ENCODE measurements at regions not wholly inside any gene's neighbourhood (a gene's known extent, or its start where the extent isn't known, plus 50 kb on each side); places are given as distances from the start of the nearest gene placed in this dataset.
A peak's percentile ranks its signal among the peaks of the same experiment; 100 is the strongest.

DNA sequence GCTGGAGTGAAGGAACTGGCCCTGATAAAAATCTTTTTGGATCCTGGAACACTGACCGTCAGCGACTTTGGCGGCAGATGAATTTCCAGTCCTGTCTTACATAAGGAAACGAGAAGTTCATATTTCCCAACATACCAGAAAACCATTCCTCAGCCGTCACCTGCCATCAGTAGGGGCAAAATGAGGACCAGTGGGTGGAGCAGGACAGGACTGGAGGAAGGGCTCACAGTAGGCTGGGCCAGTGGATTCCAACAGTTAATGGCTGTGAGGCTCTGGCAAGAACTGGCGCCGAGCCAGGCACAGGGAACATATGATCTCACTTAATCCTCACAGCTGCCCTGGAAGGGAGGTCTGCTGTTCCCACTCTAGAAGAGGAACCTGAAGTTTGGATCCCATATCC is 67.2 kb upstream of the FAM181A start:
- 60 to 62% methylated on average over 7 of the region's 7 CpGs for WGBS, 2 experiments (ENCODE audit: low coverage in 1 of 2, low lambda C conversion rate in 2 of 2, missing lambda C conversion rate in 2 of 2)
- Histone ChIP-seq H3K27me3 (replicated peaks; ENCODE audit: insufficient read depth) (peaks cover 5% of the 10 kb centered on the region), H3F3A (ENCODE audit: insufficient read depth) (no peaks in the 10 kb centered on the region), H3K4me3 (no peak overlapping the region), H3K4me1 (ENCODE audit: insufficient read depth) (no peaks in the 10 kb centered on the region), H3K4me2 (ENCODE audit: unreplicated experiment) (no peak overlapping the region), H3K27ac (no peak overlapping the region), H3K79me2 (ENCODE audit: insufficient read depth) (no peaks in the 10 kb centered on the region), H3K9me2 (ENCODE audit: insufficient read depth) (no peaks in the 10 kb centered on the region), H3K9ac (no peak overlapping the region), H4K20me1 (ENCODE audit: insufficient read depth) (no peaks in the 10 kb centered on the region), H3K9me3 (ENCODE audit: low read depth) (no peaks in the 10 kb centered on the region), H2AFZ (no peak overlapping the region), H3K36me3 (ENCODE audit: low read depth) (no peaks in the 10 kb centered on the region)
- TF ChIP-seq EZH2phosphoT487 (IDR thresholded peaks at IDR 0.05; ENCODE audit: insufficient read depth, low read depth): no peak
- no peak for TF ChIP-seq EZH2 (IDR thresholded peaks at IDR 0.05; ENCODE audit: insufficient read depth, poor library complexity, severe bottlenecking)
- peak; percentile 5 for DNase-seq
- in situ Hi-C loops (cut with MboI): no loop called here

DNA sequence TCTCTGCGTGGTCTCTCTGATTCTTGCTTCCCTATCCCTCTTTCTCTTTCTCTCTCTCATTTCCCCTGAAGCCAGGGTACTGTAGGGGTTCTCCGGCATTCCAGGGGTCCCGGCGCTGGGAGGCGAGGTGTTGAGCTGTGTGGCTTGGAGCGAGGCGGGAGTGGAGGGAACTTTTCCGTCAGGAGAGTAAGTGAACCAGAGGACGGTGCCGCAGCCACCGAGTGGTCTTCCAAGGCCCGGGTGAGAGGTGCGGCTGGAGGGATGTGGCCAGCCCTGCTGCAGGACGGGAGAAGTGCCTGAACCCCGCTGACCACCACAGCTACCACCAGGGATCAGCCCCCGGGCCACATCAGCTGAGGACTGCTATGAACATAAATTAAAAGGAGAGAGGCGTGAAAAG is 68.2 kb upstream of the FAM181A start:
- in situ Hi-C loops (cut with MboI): no loop called here
- Histone ChIP-seq H3K4me1 (ENCODE audit: insufficient read depth) (no peaks in the 10 kb centered on the region), H3K79me2 (ENCODE audit: insufficient read depth) (no peaks in the 10 kb centered on the region), H3K9me3 (ENCODE audit: low read depth) (no peaks in the 10 kb centered on the region), H3F3A (ENCODE audit: insufficient read depth) (no peaks in the 10 kb centered on the region), H3K36me3 (ENCODE audit: low read depth) (no peaks in the 10 kb centered on the region), H3K4me3 (no peak overlapping the region), H3K27ac (no peak overlapping the region), H2AFZ (no peak overlapping the region), H3K9me2 (ENCODE audit: insufficient read depth) (no peaks in the 10 kb centered on the region), H4K20me1 (ENCODE audit: insufficient read depth) (no peaks in the 10 kb centered on the region), H3K27me3 (replicated peaks; ENCODE audit: insufficient read depth) (peaks cover 5% of the 10 kb centered on the region), H3K9ac (no peak overlapping the region), H3K4me2 (ENCODE audit: unreplicated experiment) (no peak overlapping the region)
- DNase-seq: no peak
- TF ChIP-seq EZH2 (IDR thresholded peaks at IDR 0.05; ENCODE audit: insufficient read depth, poor library complexity, severe bottlenecking): no peak
- 67 to 75% methylated on average over 17 of the region's 17 CpGs for WGBS, 2 experiments (ENCODE audit: low coverage in 1 of 2, low lambda C conversion rate in 2 of 2, missing lambda C conversion rate in 2 of 2)

DNA sequence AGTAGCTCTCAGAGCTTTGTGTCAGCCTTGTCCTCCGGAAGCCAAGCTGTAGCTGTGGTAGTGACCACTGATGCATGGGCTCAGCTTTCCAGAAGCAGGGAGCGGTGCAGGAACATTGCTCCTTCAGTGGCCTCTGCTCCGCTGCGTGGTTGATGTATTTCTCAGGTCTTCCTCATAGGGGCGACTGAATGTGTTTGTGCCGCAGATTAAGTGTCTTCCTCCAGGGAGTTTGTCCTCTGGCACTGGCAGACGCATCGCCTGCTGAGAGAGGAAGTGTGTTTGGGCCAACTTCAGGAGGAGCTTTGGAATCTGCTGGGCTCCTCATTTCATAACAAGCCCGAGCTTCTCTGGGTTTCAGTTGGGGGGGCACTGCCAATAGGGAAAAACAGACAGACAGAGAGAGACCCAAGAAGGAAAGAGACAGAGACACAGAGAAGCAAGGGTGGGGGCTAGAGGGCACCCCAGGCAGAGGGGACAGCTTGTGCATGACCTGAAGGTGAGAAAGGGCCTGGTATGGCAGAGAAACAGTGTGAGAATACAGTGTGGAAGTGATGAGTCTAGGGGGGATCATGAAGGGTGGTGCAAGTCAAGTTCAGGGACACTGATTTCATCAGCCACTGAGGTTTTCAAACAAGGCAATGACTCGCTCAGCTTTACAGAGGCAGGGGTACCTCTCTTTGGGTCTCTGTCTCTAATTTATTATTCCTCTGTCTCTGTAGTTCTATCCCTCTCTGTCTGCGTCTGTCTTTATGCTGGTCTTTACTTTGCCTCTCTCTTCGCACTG is 69.4 kb upstream of the PRIMA1 start:
- Histone ChIP-seq H3K79me2 (ENCODE audit: insufficient read depth) (no peaks in the 10 kb centered on the region), H2AFZ (no peak overlapping the region), H3F3A (ENCODE audit: insufficient read depth) (no peaks in the 10 kb centered on the region), H3K9ac (no peak overlapping the region), H3K27me3 (replicated peaks; ENCODE audit: insufficient read depth) (peaks cover 5% of the 10 kb centered on the region), H3K9me3 (ENCODE audit: low read depth) (no peaks in the 10 kb centered on the region), H3K27ac (no peak overlapping the region), H3K9me2 (ENCODE audit: insufficient read depth) (no peaks in the 10 kb centered on the region), H3K4me3 (no peak overlapping the region), H3K36me3 (ENCODE audit: low read depth) (no peaks in the 10 kb centered on the region), H3K4me1 (ENCODE audit: insufficient read depth) (no peaks in the 10 kb centered on the region), H4K20me1 (ENCODE audit: insufficient read depth) (no peaks in the 10 kb centered on the region), H3K4me2 (ENCODE audit: unreplicated experiment) (no peak overlapping the region)
- TF ChIP-seq EZH2 (IDR thresholded peaks at IDR 0.05; ENCODE audit: insufficient read depth, poor library complexity, severe bottlenecking): no peak
- no peak for TF ChIP-seq EZH2phosphoT487 (IDR thresholded peaks at IDR 0.05; ENCODE audit: insufficient read depth, low read depth)
- in situ Hi-C loops (cut with MboI): no loop called here
- no peak for DNase-seq
- WGBS, 2 experiments (ENCODE audit: low coverage in 1 of 2, low lambda C conversion rate in 2 of 2, missing lambda C conversion rate in 2 of 2): 14 to 15% methylated on average over 12 of the region's 12 CpGs

- Histone ChIP-seq H3K9ac (no peak overlapping the region), H3K36me3 (ENCODE audit: low read depth) (no peaks in the 10 kb centered on the region), H3K9me3 (ENCODE audit: low read depth) (no peaks in the 10 kb centered on the region), H3F3A (ENCODE audit: insufficient read depth) (no peaks in the 10 kb centered on the region), H3K27ac (no peak overlapping the region), H3K4me3 (no peak overlapping the region), H3K27me3 (replicated peaks; ENCODE audit: insufficient read depth) (peaks cover 4% of the 10 kb centered on the region), H3K9me2 (ENCODE audit: insufficient read depth) (no peaks in the 10 kb centered on the region), H3K4me2 (ENCODE audit: unreplicated experiment) (no peak overlapping the region), H4K20me1 (ENCODE audit: insufficient read depth) (no peaks in the 10 kb centered on the region), H3K4me1 (ENCODE audit: insufficient read depth) (no peaks in the 10 kb centered on the region), H3K79me2 (ENCODE audit: insufficient read depth) (no peaks in the 10 kb centered on the region), H2AFZ (no peak overlapping the region)
- WGBS, 2 experiments (ENCODE audit: low coverage in 1 of 2, low lambda C conversion rate in 2 of 2, missing lambda C conversion rate in 2 of 2): 37 to 50% methylated on average over 3 to 4 of the region's 4 CpGs
- in situ Hi-C loops (cut with MboI): no loop called here
- no peak for TF ChIP-seq EZH2 (IDR thresholded peaks at IDR 0.05; ENCODE audit: insufficient read depth, poor library complexity, severe bottlenecking)
- no peak for TF ChIP-seq EZH2phosphoT487 (IDR thresholded peaks at IDR 0.05; ENCODE audit: insufficient read depth, low read depth)
- DNase-seq: no peak
These were observed 68.8 kb upstream of the PRIMA1 start for GRCh38 chr14:93857081-93857480.
